Lung (tissue), 11 donors: ENCODE measurements at regions not wholly inside any gene's neighbourhood (a gene's known extent, or its start where the extent isn't known, plus 50 kb on each side); places are given as distances from the start of the nearest gene placed in this dataset.

Experiments
- ATAC-seq: fragments of 200-7000 bp; cut with Tn5 transposase; one replicate; pipeline ENCODE4 v1.9.1; 2020; ENCODE audit warnings: moderate number of reproducible peaks; ENCODE audit not compliant: insufficient read depth, low FRiP score
- DNase-seq, 3 donors: peaks; one replicate each; pipeline ENCODE4 v3.0.0-alpha.2; 2013 to 2017
- H3K27ac ChIP-seq, 2 donors: one replicate each; pipeline ENCODE4 v1.5.1; 2013; ENCODE audit warnings: mild to moderate bottlenecking in 2 of 2, moderate library complexity in 2 of 2, control low read depth in 1 of 2, inconsistent platforms in 1 of 2, low read depth in 1 of 2, low read length in 1 of 2
- H3K27me3 ChIP-seq, 3 donors: one replicate each; pipeline ENCODE4 v1.5.1; 2013; ENCODE audit warnings: low read length in 2 of 3; ENCODE audit not compliant: control insufficient read depth in 3 of 3, insufficient read depth in 3 of 3
- H3K36me3 ChIP-seq, 4 donors: one replicate each; pipeline ENCODE4 v1.5.1; 2013; ENCODE audit warnings: low read length in 4 of 4, mild to moderate bottlenecking in 1 of 4, moderate library complexity in 1 of 4; ENCODE audit not compliant: control insufficient read depth in 4 of 4, insufficient read depth in 4 of 4
- H3K4me1 ChIP-seq, 5 donors: one replicate each; pipeline ENCODE4 v1.5.1; 2013; ENCODE audit warnings: low read length in 5 of 5, mild to moderate bottlenecking in 2 of 5, moderate library complexity in 1 of 5; ENCODE audit not compliant: control insufficient read depth in 5 of 5, insufficient read depth in 5 of 5
- H3K4me3 ChIP-seq: one replicate; pipeline ENCODE4 v1.5.1; 2013; ENCODE audit warnings: mild to moderate bottlenecking, control low read depth, moderate library complexity
- H3K9ac ChIP-seq, 2 donors: one replicate each; pipeline ENCODE4 v1.5.1; 2013; ENCODE audit warnings: low read length in 2 of 2, control low read depth in 1 of 2; ENCODE audit not compliant: insufficient read depth in 1 of 2
- H3K9me3 ChIP-seq, 4 donors: one replicate each; pipeline ENCODE4 v1.5.1; 2013; ENCODE audit warnings: low read length in 3 of 4, mild to moderate bottlenecking in 1 of 4, moderate library complexity in 1 of 4; ENCODE audit not compliant: control insufficient read depth in 4 of 4, insufficient read depth in 3 of 4
- CTCF ChIP-seq: IDR thresholded peaks from 2 replicates; pipeline ENCODE4 v1.5.1; 2012; ENCODE audit warnings: mild to moderate bottlenecking; ENCODE audit errors: control extremely low read depth, extremely low read depth
- WGBS, 2 donors: extraction: QIAGEN DNeasy Blood & Tissue Kit; methylation state at CpG; one replicate each; pipeline ENCODE4 v1.1.7; 2013; 5-methylcytosine and 5-hydroxymethylcytosine counted together
- donor health status: control.
- donor health status: control.
- donor health status: Bipolar disorder and iron deficiency.
- donor health status: healthy.
- donor health status: DM: yes; HTN: yes; CAD: no.

GRCh38 chr2:8076448-8077342, 605.2 kb upstream of the ID2 start:
- Histone ChIP-seq H3K9me3 (no peaks in the 10 kb centered on the region), H3K4me3 (no peak overlapping the region), H3K9ac (no peak overlapping the region), H3K27ac (no peak overlapping the region), H3K27me3 (no peaks in the 10 kb centered on the region), H3K36me3 (no peaks in the 10 kb centered on the region), H3K4me1 (no peaks in the 10 kb centered on the region)
- ATAC-seq (no peak), DNase-seq (no peak)
- 61 to 72% methylated on average over 6 of the region's 6 CpGs for WGBS, 2 donors
- no peak for TF ChIP-seq CTCF

DNA sequence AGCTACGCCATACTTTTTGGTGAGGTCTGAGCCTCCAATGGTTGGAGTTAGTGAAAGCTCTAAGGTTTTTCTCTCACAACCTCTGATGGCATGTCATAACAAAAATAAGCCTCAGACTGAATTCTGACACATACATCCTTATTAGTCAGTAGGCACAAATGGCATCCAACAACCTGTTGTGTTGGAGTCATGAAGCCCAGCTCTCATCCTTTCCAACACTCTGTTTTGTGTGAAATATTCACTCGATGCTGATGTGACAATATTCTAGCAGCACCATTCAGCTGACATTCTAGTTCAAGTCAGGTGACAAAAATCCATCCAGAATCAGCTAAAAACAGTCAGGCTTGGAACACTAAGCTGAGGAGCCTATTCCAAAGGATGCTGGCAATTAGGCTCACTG, 603.2 kb upstream of the ID2 start:
- ATAC-seq (no peak), DNase-seq (no peak)
- Histone ChIP-seq H3K27me3 (no peaks in the 10 kb centered on the region), H3K9me3 (no peaks in the 10 kb centered on the region), H3K4me1 (no peaks in the 10 kb centered on the region), H3K27ac (no peak overlapping the region), H3K9ac (no peak overlapping the region), H3K36me3 (no peaks in the 10 kb centered on the region), H3K4me3 (no peak overlapping the region)
- WGBS, 2 donors, result 95 to 97% methylated on average over 2 of the region's 2 CpGs
- no peak for TF ChIP-seq CTCF

DNA sequence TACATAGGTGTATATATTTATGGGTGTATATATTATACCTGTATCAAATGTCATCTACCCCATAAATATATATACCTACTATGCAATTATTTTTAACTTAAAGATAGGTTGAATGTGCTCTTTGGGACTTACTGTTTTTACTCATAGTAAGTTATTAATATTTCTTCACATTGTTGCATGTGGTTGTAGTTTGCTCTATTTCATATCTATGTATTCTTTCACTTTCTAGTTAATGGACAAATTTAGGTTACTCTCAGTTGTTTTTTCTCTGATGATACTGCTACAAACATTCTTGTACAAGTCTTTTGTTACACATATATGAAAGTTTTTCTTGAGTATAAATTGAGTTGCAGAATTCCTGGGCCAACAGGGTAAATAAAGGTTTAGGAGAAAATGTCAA, 601.8 kb upstream of the ID2 start:
- no peaks in the 10 kb centered on the region for H3K27me3 ChIP-seq
- no peak overlapping the region for H3K9ac ChIP-seq
- H3K27ac ChIP-seq, result no peak overlapping the region
- no peak for DNase-seq
- ATAC-seq, result no peak
- no peaks in the 10 kb centered on the region for H3K36me3 ChIP-seq
- no peaks in the 10 kb centered on the region for H3K4me1 ChIP-seq
- no peak for TF ChIP-seq CTCF
- no peaks in the 10 kb centered on the region for H3K9me3 ChIP-seq
- H3K4me3 ChIP-seq, result no peak overlapping the region

DNA sequence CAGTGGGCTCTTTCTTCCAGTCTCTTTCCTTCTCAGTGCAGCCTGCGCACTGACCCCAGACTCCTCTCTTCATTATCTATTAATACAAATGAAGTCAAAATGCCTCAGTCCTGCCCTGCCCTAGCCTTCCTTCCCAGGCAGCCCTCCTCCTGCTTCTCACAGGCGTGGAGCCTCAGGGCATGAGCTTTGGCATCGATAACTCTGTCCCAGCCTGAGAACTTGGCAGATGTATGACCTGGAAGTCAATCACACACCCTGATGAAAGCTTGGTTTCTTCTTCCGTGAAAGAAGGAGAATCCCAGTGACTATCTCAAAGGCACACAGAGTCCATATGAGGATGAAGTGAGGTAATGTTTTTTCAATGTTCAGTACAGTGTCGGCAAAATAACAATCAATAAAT, 600.7 kb upstream of the ID2 start:
- H3K9ac ChIP-seq, result no peak overlapping the region
- TF ChIP-seq CTCF, result no peak
- no peaks in the 10 kb centered on the region for H3K36me3 ChIP-seq
- H3K27ac ChIP-seq, result no peak overlapping the region
- 97 to 99% methylated on average over 5 of the region's 5 CpGs for WGBS, 2 donors
- no peak overlapping the region for H3K4me3 ChIP-seq
- H3K4me1 ChIP-seq, result no peaks in the 10 kb centered on the region
- DNase-seq (no peak), ATAC-seq (no peak)
- no peaks in the 10 kb centered on the region for H3K27me3 ChIP-seq
- no peaks in the 10 kb centered on the region for H3K9me3 ChIP-seq
